ENCODE measurements at regions not wholly inside any gene's neighbourhood (a gene's known extent, or its start where the extent isn't known, plus 50 kb on each side); places are given as distances from the start of the nearest gene placed in this dataset.

GRCh38 chr5:152063004-152063403, 138.4 kb upstream of the GLRA1 start:
- TF ChIP-seq CTCF (IDR thresholded peaks at IDR 0.05) (no peak), POLR2AphosphoS5 (IDR thresholded peaks at IDR 0.05; ENCODE audit: insufficient read depth in 1 of 2, low read depth in 1 of 2) (no peak), POLR2A (IDR thresholded peaks at IDR 0.05) (no peak)
- Histone ChIP-seq H3K36me3 (no peaks in the 10 kb centered on the region), H3K27me3 (no peaks in the 10 kb centered on the region), H3K9me3 (no peaks in the 10 kb centered on the region), H3K4me1 (no peaks in the 10 kb centered on the region), H3K27ac (no peak overlapping the region), H3K4me3 (no peak overlapping the region)
- DNase-seq (ENCODE audit: extremely low spot score in 2 of 2) = no peak
- intact Hi-C loops (cut with DNase I) = no loop called here

- TF ChIP-seq CTCF (IDR thresholded peaks at IDR 0.05) = no peak
- TF ChIP-seq POLR2AphosphoS5 (IDR thresholded peaks at IDR 0.05; ENCODE audit: insufficient read depth in 1 of 2, low read depth in 1 of 2) = no peak
- TF ChIP-seq POLR2A (IDR thresholded peaks at IDR 0.05) = no peak
Observed at GRCh38 chr5:152061095-152061494, 136.4 kb upstream of the GLRA1 start.

GRCh38 chr5:152058267-152058666, 133.6 kb upstream of the GLRA1 start:
- Histone ChIP-seq H3K27ac (no peak overlapping the region), H3K4me1 (no peaks in the 10 kb centered on the region), H3K27me3 (no peaks in the 10 kb centered on the region), H3K36me3 (no peaks in the 10 kb centered on the region), H3K9me3 (no peaks in the 10 kb centered on the region), H3K4me3 (no peak overlapping the region)
- TF ChIP-seq CTCF (IDR thresholded peaks at IDR 0.05) = no peak
- no peak for TF ChIP-seq POLR2AphosphoS5 (IDR thresholded peaks at IDR 0.05; ENCODE audit: insufficient read depth in 1 of 2, low read depth in 1 of 2)
- TF ChIP-seq POLR2A (IDR thresholded peaks at IDR 0.05) = no peak
- DNase-seq (ENCODE audit: extremely low spot score in 2 of 2) = no peak
- intact Hi-C loops (cut with DNase I) = no loop called here

More at GRCh38 chr5:152061095-152061494, 136.4 kb upstream of the GLRA1 start:
- no peak for DNase-seq (ENCODE audit: extremely low spot score in 2 of 2)
- H3K27me3 ChIP-seq = no peaks in the 10 kb centered on the region
- H3K36me3 ChIP-seq = no peaks in the 10 kb centered on the region
- H3K9me3 ChIP-seq = no peaks in the 10 kb centered on the region
- H3K4me3 ChIP-seq = no peak overlapping the region
- intact Hi-C loops (cut with DNase I) = no loop called here
- H3K4me1 ChIP-seq = no peaks in the 10 kb centered on the region
- H3K27ac ChIP-seq = no peak overlapping the region

GRCh38 chr5:152056931-152057330, 132.3 kb upstream of the GLRA1 start:
- H3K27ac ChIP-seq = no peak overlapping the region
- no peaks in the 10 kb centered on the region for H3K27me3 ChIP-seq
- TF ChIP-seq POLR2A (IDR thresholded peaks at IDR 0.05) = no peak
- no peak for TF ChIP-seq POLR2AphosphoS5 (IDR thresholded peaks at IDR 0.05; ENCODE audit: insufficient read depth in 1 of 2, low read depth in 1 of 2)
- TF ChIP-seq CTCF (IDR thresholded peaks at IDR 0.05) = no peak
- H3K4me1 ChIP-seq = no peaks in the 10 kb centered on the region
- intact Hi-C loops (cut with DNase I) = no loop called here
- no peaks in the 10 kb centered on the region for H3K36me3 ChIP-seq
- H3K9me3 ChIP-seq = no peaks in the 10 kb centered on the region
- DNase-seq (ENCODE audit: extremely low spot score in 2 of 2) = no peak
- no peak overlapping the region for H3K4me3 ChIP-seq

GRCh38 chr5:152052470-152052869, 127.8 kb upstream of the GLRA1 start:
- H3K4me3 ChIP-seq = no peak overlapping the region
- no peaks in the 10 kb centered on the region for H3K27me3 ChIP-seq
- no peaks in the 10 kb centered on the region for H3K4me1 ChIP-seq
- no peaks in the 10 kb centered on the region for H3K36me3 ChIP-seq
- no peak for TF ChIP-seq POLR2AphosphoS5 (IDR thresholded peaks at IDR 0.05; ENCODE audit: insufficient read depth in 1 of 2, low read depth in 1 of 2)
- no peak for TF ChIP-seq CTCF (IDR thresholded peaks at IDR 0.05)
- TF ChIP-seq POLR2A (IDR thresholded peaks at IDR 0.05) = no peak
- DNase-seq (ENCODE audit: extremely low spot score in 2 of 2) = no peak
- no peaks in the 10 kb centered on the region for H3K9me3 ChIP-seq
- no peak overlapping the region for H3K27ac ChIP-seq
- intact Hi-C loops (cut with DNase I) = no loop called here

Data from vagina (tissue), 2 donors.